DMS 273 treated with DMSO at 0.1 percent for 48 hours (cell line): ENCODE measurements at regions not wholly inside any gene's neighbourhood (a gene's known extent, or its start where the extent isn't known, plus 50 kb on each side); places are given as distances from the start of the nearest gene placed in this dataset.

ENCODE experiments used
- DNase-seq: peaks from one replicate; lab custom pipeline; 2025; lab: John Stamatoyannopoulos, UW

DNA sequence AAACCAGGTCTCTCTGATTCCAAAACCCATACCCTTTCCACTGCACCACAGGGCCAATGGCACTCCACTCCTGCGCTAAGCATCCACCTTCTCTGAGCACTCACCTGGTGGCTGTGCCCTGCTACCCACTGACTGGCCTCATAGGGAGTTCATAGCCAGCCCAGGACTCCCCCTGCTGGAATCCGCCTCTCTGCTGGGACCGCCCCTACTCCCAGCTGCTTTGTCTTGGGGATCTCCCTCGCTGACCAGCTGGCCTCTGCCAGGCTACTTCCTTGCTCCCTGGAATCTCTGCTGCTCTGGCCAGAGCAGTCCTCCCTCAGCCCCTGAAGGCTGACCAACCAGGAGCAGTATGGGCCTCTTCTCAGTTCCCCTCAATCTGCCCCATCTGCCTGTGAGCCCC lies 129.7 kb downstream of the FAXC start:
- DNase-seq = no peak

DNA sequence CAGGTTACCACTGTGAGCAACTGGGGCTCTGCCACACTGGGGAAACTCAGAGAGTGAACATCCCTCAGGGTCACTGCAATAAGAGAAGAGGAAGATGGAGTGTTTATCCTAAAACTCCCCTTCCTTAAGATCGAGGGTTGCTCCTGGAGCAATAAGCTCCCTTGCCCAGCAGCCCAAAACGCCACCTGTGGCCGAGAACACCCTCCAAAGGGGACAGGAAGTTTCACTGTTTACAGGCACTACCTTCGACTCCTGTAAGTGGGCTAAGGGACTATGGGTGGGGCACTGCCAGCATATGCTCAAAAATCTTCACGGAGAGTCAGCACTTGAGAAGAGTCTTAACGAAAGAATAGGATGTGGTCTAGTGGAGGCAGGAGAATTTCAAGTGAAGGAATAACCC lies 132.5 kb downstream of the FAXC start:
- no peak for DNase-seq

DNA sequence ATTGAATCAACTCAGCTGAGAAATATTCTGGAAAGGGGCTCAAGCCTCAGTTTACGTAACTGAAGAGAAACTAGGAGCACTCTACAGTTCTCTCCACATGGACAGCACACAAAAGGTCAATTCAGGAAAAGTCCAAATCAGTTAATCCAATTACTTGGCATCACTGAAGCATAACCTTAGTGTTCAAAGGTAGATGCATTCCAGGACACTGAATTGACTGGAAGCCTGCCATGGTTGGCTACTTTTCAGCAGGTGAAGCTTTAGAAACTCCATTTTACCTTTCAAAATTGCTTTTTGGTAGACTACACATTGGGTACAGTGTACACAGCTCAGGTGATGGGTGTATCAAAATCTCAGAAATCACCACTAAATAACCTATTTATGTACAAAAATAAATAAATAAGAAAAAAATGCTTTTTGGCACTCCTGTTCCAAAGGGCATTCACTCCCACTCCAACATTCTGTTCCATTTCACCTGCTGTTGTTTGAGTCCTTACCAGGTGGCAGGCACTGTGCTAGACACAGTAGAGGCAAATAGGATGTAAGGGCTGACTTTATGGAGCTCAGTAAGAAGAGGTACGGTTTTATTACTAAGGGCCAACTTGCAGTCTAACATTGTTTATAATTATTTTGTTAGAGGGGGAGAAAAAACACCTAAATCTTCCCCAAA lies 153.4 kb downstream of the FAXC start:
- DNase-seq = no peak

DNA sequence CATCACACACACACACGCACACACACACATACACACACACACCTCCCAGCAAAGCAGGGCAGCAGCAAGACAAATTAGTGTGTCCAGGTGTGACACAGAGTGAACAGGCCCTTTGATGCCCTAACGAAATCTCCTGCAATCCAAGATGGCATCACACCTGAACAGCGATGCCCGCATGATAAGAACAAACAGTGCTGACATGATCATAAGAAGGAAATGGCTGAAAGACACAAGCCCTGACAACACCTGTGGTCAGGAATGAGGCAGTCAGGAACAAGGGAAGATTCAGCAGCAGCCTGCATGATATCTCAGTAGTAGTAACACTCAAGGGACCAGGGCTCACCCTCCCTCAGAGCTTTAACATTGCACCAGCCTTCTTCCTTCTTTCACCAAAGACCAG lies 156.9 kb downstream of the FAXC start:
- no peak for DNase-seq

DNA sequence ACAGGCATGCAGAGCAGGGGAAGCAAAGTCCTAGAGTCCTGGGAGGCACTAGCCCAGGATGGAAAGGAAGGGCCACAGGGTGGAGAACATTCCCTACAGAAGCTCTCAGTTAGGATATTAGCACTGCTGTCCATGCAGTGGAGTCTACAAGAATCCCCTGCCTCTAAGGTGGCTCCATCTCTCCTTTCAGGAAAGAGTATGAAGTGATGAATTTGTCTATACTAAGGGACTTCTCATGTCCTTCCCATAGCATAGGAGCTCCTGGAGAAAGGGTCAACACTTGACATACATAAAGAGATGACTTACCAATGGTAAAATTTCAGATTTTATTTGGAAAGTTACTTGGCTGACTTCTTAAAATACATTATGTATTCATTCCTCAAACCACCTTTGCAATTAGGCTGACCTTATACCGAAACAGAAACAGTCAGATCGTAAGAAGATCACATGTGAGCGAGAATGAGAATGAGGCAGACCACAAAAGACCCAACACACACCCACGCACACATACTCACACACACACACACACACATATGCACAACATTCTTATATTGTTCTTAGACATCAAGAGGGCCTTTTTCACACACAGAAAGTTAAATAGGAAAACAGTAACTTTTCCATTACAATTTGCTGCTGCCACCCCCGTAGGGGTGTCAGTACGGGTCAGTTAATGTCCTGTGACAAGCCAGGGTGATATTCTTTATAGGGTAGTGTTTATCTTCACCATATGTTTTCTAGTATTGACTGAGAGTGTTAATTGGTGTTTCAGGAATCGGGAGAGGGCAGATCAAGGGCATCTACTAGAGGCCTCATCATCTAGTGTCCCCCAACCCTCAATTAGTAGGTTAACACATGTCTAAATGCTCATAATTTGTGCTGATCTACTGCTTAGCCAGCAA lies 159.4 kb downstream of the FAXC start:
- DNase-seq = no peak

DNA sequence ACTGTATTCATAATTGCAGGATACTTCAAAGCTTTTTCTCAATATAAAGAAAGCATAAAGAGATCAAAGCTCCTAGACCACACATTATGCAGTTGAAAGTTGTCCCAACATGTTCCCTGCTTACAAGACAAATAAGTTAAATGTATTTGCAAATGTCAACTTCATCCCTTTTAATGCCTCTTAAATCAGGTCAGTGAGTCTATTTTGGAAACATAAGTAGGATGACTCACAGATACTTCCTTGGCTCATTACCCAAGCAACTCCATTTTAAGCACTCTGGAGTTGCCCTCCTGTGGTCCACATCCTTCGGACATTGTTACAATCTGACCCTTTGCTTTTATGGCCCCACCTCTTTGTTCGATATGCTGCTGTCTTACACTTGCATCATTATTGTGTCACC lies 162.0 kb downstream of the FAXC start:
- no peak for DNase-seq

GRCh38 chr6:99186417-99186816 lies 163.1 kb downstream of the FAXC start:
- DNase-seq = no peak

- no peak for DNase-seq
Observed at GRCh38 chr6:99185525-99185924, 163.9 kb downstream of the FAXC start.

GRCh38 chr6:99184696-99185095 lies 164.8 kb downstream of the FAXC start:
- DNase-seq = no peak

DNA sequence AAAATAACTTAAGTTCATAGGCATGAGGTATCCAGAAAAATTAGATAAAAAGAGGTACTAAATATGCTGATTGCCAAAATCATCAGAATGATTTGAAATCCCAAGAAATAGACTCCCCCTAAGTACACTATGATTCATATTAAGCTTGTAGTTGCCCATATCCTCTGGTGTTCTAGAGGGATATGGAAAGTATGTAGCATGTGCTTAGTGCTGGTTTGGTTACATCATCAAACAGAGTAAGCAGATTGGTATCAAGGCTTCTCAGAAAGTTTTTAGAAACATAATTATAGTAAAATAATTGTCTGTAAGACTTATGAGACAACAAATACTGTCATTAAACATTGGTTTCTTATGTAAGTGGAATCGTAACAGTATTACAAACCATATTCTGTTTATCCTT lies 166.4 kb downstream of the FAXC start:
- DNase-seq = no peak

GRCh38 chr6:99181174-99181573 lies 168.3 kb downstream of the FAXC start:
- no peak for DNase-seq

GRCh38 chr6:99178168-99178567 lies 171.3 kb downstream of the FAXC start:
- DNase-seq = no peak

DNA sequence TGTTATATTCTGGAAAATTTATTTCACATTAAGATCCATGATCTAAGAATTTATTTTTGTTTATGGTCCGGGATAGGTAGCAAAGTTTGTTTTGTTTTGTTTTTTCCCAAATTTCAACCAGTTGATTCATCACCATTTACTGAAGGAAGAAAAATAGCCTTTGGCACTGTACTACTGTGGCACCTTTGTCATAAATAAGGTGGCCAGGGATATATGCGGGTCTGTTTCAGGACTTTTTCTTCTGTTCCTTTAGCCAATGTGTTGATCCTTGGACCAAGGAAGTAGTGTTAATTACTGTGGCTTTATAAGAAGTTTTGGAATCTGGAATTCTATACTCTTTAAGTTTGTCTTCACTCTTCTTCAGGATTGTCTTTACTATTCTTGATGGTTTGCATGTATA lies 171.7 kb downstream of the FAXC start:
- no peak for DNase-seq

DNA sequence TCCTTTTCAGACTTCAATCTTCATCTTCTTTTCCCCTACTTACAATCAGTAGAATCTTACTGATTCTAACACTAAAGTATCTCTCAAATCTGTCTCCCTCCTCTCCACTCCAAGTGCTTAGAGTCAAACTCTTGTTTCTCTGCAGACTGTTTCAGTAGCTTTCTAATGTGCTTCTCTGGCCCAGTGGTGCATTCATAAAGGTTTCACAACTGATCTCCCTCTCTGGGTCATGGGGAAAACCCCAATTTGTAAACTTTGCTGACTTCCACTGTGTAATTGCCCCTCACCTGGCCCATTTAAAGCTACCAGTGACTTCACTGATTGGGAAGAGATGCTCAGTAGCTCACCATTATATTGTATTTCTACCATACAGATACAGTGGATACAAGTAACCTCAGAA lies 183.6 kb downstream of the FAXC start:
- DNase-seq = no peak

DNA sequence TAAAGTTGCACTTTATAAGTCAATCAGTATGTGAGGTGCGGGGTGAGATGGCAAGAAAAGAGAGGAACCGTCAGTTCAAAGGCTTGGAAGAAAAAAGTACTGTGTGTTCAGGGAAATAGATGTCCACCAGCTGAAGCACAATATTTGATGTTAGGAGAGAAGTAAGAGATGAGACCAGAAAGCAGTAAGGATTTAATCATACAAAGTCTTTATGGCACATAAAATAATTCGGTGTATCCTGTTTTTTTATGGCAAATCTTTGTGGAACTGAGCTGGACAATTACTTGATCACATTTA lies 197.2 kb downstream of the FAXC start:
- DNase-seq = no peak

- DNase-seq = peak; percentile 15
Observed at GRCh38 chr6:99151634-99152346, 197.7 kb downstream of the FAXC start.

DNA sequence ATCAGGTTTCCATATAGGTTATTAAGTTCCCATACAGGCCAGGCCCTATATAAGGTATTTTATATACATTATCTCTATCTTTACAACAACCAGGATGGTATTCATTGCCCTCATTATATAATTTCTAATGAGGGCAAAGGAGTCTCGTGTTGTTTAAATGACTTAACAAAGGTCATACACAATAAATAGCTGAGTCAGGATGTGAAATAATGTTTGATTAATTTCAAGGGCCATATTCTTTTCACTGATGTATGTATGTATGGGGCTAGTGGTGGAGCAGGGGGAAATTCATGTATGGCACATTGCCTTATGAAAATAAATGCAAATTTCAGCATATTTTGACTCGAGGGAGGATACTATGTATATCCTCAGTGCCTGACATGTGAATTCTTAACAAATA lies 200.7 kb downstream of the FAXC start:
- DNase-seq = no peak

- no peak for DNase-seq
Observed at GRCh38 chr6:99148111-99148510, 200.4 kb upstream of the FBXL4 start.

DNA sequence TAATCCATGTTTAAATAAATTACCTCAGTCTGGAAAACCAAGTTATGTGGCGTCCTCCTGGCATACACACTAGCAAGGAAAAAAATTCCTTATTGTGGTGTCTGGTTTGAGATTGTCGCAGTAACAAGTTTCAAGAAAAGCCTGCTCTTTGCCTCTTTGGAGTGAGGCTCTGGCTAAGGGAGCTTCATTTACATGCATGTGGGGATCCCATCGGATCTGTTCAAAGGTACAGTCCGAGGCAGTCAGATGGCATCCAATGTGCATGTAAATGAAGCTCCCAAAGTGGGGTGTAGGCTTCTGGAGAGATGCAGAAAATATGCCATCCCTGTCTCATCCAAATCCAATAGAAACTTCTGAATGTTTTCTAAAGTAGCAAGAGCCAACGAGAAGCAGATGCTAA lies 199.5 kb upstream of the FBXL4 start:
- DNase-seq = peak; percentile 18

GRCh38 chr6:99146711-99147110 lies 199.0 kb upstream of the FBXL4 start:
- peak; percentile 73 for DNase-seq

DNA sequence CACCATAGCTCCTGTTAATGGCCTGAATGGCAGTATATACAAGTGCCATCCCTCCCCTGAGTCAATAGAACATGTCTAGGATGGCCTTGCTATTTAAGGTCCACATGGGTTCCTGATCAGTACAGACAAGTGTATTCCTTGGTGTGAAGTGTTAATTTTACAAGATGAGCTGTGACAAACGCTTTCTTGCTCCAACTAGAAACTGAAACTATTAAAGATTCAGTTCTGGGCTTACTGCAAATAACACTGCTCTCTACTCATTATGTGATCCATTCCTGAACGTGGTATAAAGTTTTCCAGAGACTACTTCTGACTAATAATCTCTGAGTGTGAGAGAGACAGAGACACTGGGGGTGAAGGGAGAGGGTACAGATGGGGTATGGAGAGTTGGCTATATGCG lies 198.0 kb upstream of the FBXL4 start:
- no peak for DNase-seq

DNA sequence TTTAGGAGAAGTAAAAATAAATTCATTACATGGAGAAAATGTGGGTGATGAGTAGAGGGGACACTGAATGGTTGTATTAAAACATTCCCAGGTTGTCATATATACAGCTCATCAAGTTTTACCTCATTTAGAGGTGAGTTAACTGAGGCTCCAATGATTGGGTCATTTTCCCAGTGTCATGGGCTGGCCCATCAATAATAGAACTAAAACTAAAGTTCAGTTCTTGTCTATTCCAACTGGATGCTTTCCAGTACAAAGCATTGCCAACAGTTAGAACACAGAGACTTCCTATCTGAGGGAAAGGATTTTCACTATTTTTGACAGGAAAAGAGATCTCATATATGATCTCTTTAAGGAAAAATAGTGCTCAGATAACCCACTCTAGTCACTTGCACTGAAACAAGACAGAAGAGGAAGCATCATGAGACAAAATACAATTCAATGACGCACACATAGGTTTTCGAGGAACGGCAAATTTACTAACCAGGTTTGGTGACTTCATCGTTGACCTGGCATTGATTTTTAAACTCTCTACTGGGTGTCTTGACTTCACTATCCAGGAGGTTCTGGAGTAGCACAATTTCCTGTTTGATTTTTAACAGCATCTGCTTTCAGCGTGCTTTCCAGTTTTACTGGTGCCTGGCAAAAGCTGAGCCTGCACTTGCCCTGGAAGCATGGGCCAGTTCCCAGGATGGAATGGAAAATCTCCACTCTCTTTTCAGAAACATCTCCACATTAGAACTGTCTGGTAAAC lies 195.5 kb upstream of the FBXL4 start:
- no peak for DNase-seq
